NCI-H1092 (cell line): ENCODE measurements at regions not wholly inside any gene's neighbourhood (a gene's known extent, or its start where the extent isn't known, plus 50 kb on each side); places are given as distances from the start of the nearest gene placed in this dataset.

Experiments used
- DNase-seq: peaks from one replicate; lab custom pipeline; 2025; lab: John Stamatoyannopoulos, UW

DNA sequence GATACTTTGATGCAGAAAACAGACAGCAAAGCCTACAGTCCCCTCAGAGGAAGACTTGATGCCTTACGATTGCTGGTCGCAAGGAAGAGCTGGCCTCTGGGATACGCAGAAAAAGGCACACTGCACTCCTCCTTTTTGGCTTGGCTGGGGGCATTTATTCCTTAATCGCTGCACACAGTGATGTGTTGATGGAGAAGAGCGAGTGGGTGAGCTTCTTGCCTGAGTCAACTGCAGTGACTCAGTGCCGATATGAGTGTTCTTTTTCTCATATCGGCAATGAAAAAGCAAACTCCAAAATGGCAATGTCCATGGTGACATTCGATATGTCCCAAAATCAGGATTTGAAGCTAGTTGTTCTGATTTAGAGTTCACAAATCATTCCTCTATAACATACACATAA is 794.8 kb downstream of the HACE1 start:
- no peak for DNase-seq

DNA sequence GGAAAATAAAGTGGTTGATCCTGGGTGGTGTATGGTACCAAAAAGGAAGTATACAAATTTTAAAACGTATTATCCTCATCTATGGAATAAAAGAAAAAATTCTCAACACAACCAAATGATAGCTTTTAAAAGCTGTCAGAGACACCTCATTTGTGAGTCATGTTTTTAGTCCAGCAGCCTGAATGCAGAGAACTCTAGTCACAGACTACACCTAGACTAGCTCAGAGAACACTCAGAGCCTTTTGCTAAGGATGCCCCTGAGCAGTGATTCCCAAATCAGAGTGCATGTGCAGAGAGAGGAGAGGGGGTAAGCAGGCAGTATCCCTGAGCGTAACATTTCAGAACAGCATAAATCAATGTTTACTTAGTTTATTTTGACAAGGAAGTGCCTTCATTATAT is 809.3 kb downstream of the HACE1 start:
- DNase-seq: no peak

DNA sequence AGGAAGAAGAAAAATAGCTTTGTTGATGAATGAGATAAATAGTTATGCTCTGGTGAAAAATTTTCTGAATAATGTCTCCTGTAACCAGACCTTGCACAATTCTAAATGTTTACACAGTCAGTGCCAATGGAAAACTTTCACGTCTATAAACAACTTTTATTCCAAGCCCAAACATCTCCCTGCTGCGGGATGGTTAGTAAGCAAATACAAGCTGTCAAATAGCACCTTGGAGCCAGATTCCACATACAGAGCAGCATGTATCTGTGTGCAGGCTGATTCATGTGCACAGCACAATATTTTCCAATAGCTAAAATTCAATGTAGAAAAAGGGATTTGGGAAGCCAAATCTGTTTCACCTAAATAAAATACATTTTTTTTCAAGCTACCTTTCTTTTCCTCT is 813.3 kb downstream of the HACE1 start:
- no peak for DNase-seq

DNA sequence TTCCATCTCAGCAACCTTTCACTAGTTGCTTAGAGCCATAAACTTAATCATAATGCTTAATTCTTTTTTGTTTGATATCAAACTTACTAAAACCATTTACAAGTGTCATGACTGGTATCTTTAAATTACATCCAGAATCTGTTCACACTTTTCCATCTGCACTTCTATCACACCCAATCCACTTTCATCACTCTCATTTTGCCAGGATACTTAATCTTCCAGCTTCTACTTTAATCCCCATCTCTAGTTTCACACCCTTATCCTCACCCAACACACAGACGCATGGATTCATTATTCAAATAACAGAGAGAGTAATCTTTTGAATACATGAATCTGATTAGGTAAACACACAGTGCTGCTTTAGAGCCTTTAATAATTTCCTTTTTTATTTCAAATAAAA is 828.4 kb downstream of the HACE1 start:
- DNase-seq: no peak

DNA sequence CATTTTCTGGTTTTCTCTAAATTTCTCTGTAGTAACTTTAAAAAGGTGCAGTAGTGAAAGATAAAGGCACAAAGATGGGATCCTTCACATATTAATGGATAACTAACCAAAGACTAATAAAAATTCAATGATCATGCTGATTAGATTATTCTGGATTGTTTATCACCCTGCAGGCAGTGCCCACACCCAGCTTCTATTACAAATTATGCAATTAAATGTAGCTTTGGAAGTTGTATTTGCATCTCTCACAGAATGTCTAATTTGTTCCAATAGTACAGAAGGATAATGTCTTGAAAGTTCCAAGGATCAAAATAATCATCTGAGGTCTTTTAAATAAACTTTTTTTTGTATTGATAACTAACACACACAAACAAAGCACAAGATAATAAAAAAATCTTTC is 837.6 kb downstream of the HACE1 start:
- no peak for DNase-seq

DNA sequence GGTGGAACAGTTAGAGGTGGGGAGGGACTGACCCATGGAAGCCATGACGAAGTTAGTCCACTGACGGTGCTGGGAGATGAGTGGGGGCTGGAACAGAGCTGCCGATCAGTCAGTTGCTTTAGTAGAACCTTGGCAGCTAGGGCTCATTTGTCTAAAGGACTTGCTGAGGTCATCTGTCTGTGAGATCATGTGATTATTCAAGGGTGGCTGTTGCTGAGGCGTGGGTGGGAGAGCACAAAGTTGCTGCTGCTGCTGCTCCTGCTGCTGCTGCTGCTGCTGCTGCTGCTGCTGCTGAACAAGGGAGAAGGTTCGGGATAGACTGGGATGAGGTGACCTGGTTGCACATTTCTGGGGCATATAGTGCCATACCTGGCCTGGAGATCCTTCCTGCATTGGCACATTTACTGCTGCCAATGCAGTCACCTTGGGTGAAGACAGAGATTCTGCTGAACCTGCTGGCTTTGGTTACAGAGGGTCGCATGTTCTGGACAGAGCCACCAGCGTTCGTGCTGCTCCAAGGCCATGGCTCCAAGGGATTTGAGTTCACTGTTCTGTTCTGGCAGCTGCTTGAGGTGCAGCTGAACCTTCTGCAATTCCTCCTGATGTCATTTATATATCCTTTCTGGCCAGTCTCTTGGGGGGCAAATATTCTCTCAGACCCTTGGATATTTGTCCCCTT is 840.5 kb downstream of the HACE1 start:
- DNase-seq: no peak

DNA sequence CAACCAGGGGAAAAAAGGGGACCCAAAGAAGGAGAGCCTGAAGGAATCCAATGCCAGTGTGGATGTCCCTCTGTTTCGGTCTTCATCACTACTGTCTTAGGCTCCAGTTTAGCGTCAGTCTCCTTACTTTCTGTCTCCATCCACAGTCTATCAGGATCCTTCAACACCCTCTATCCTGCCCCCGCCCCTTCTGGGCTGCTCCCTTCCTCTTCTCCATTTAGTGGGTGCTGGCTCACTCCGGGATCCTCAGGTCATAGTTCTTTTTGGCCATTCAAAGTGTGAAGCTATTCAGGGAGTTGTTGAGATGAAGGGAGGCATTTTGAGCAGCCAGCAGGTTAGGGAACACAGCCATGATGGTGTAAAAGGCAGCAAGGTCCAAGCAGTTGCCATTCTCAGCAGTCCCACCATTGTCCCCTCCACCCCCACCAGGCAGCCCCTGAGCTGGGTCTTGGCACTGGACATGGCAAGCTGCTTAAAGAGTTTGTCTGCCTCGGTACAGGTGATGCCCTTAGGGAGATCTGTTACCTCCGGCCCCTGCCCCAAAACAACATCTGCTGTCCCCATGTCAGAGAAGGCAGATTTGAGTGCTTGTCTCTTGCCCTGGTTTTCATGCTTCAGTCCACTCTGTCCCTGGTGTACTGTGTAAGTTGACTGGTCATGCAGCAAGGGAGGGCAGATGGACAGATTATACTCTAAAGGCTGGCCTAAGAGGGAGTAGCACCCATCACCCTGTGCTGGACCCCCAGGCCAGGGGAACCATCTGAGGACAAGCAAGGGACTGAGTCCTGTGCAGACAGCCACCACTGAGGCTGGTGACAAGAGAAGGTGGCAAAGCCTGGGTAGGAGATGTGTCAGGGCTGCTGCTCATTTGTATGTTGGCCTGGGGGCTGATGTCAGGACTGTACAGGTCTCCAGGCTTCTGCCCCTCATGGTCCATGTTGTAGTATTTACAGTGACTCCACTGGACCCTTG is 842.0 kb downstream of the HACE1 start:
- DNase-seq: no peak

DNA sequence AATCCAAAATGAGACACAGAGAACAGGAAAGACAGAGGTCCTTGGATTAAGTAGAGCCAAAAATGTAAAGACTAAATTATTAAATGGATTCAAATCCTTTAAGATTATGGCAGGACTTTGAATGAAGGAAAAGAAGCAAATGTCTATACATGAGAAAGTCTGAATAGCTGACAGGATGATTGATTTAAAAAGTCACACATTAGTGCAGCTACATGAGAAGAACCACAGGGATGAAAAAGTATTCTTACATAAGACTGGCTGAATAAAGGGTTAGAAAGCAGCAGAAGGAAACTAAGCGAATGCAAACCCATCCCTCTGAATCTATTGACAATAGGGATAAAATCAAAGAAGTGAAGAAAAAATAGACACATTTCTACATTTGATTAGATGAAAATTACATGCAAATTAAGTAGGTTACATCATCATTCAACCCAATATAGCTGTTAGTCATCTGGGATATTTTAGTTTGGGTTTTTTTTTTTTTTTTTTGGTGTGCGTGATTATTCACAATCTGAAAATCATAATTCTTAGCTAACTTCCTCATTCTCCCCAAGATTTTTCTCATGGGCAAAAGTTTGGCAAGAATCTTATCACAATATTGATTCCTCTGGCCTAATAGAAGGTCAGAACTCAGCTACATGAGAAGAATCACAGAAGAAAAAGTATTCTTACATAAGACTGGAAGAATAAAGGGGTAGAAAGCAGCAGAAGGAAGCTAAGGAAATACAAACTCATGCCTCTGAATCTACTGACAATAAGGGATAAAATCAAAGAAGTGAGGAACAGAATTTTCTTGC is 845.4 kb downstream of the HACE1 start:
- DNase-seq: no peak

DNA sequence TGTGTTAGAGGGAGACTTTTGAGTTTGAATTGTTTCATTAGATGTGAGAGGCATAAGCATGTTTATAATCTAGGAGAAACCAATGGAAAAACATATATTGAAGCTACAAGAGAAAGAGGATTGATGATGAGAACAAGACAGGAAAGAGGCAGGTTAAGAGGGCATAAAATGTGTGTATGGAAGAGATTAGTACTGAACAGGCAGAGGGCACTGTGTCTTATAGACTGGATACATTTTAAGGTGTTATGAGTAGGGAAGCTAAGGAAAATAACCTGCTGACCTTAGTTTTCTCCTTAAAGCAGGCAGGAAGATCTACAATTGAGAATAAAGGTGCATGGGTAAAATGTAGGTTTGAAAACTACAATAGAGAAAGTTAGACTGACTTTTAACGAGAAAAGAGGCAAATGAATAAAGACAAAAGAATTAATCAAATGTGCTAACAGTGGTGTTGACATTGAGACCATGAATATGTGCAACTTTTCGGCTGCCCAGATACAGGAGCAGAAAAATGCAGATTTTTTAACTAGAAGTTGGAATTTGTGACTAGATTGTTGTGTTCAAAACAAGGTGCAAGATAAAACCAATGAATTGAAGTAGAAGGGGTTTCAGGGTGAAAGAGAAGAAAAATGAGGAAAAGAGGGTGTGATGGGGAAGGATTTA is 846.3 kb downstream of the HACE1 start:
- no peak for DNase-seq

DNA sequence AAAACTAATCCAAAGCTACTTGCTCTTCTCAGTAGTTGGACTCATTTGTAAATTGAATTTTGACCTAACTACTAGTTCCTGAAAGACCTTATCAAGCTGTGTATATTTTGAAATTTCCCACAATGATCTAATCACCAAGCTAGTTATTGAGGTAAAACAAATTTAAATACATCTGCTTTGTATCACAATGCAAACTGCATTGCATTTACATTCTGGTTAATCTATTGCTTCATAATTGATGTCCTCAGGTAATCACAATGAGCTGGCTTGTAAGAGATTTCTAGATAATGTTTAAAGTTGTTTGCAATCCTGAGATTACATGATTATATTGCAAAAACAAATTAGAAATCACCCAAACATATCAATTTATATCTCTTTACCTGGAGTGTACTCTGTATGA is 848.8 kb downstream of the HACE1 start:
- no peak for DNase-seq

DNA sequence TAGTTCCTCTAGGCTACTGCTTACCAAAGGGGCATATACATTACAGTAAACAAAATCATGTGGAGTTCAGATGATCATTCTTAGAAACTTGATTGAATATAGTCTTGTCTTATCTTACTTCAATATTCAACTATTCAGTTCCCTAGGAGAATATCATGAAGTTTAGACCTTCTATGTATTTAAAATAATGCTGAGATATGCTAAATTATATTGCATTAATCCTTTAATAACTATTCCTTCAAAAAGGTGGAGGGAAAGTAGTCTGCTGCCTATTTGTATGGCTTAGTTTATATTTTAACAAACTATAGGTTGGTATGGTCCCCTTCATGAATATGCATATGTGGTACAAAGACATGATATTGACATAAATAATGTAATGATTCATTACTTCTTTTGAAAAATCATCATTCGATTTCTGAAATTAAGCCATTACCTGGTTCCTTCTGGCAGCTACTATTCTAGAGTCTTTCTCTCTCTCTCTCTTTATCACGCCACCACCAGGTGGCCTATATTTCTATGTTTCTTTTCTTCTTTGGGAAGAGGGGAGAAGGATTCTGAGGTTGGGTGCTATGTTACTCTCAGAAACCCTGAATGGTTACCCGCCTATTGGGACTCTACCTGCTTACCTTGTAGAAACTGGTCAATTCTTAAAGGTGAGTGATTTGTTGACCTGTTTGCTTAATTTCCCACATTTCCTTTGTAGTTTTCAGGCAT is 855.8 kb downstream of the HACE1 start:
- DNase-seq: no peak

DNA sequence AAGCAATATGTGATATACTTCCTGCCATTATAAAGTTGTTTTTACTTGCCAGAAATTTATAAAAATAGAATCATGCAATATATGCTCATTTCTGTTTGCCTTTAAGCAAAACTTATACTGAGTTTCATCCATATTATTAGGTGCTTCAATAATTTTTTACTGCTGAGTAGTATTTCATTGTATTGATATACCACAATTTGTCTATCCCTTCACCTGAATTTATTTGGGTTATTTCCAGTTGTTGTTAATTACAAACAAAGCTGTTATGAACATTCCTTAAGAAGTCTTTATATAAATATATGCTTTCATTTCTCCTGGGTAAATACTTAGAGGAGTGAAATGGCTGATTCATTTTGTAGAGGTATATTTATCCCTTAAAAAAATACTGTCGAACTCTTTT is 864.1 kb downstream of the HACE1 start:
- no peak for DNase-seq

DNA sequence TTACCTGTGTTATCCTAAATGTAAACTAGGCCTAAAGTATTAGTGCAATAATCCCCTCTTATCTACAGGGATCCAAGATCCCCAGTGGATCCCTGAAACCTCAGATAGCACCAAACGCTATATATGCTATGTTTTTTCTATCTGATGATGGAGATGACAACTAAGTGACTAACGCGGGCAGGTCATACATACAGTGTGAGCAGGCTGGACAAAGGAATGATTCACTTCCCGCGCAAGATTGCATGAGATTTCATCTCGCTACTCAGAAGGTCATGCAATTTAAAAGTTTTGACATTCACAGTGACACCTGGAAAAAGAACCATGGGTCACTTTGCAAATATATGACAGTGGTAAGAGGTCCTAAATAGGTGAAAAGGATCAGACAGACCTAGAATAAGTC is 875.9 kb downstream of the HACE1 start:
- no peak for DNase-seq

DNA sequence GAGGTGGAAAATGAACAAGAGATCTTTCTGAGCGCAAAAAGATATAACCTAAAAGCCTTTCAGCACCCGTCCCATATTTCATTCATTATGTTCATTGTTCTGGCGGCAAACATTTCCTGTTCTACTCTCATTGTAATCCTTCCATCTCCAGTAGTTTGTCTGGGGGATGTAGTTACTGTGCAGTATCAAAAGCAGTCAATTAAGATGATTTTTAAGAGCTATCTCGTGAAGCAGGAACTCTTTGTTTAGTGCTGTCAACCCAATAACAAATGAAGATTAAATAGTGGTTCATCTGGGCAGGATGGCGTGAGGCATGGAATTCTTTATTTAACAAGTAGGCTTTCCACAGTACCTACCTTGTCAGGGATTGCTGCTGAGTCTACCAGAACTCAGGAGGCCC is 876.7 kb downstream of the HACE1 start:
- DNase-seq: no peak

DNA sequence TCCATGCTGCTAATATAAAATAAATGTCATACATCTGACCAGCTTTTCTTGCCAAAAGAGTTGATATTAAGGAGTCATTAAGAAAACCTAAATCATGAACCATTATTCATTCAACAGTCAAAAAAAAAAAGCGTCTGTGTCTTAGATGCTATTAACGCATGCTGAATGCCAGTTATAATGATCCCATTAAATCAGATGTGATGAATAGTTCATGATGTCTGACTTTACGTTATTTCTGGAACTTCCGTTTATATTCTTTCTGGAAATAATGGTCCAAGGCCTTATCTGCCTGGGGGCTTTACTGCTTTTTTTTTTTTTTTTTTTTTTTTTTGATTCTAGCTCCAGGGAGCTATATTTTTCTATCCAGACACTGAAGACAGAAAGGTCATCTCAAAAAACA is 877.1 kb downstream of the HACE1 start:
- DNase-seq: no peak

DNA sequence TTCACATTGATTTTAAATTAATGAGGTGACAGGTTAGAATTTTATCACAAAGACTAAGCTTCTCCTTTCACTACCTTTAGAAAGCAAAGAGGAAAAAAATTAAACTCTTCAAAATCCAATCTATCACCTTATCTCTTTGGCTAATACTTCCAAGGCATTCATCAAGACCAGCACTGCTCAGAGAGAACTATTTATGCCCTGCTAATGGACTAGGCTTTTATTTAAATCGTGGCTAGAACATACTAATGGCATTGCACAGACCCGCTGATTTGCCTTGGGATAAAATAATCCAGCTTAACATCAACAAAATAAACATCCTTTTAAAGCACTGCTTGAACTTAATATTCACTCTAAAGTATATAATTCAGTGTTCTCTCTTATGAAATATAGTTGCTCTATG is 880.4 kb downstream of the HACE1 start:
- no peak for DNase-seq

DNA sequence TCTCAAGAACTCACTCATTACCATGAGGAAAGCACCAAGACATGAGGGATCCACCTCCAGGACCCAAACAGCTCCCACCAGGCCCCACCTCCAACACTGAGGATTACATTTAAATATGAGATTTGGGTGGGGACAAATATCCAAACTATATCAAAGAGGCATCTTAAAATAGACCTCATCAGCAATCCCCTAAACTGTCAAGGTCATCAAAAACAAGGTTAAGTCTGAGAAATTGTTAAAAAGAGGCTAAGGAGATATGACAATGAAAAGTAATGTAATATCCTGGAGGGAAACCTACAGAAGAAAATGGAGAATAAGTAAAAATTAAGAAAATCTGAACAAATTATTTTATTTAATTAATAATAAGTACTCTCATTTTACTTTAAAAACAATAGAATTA is 922.3 kb downstream of the HACE1 start:
- no peak for DNase-seq

DNA sequence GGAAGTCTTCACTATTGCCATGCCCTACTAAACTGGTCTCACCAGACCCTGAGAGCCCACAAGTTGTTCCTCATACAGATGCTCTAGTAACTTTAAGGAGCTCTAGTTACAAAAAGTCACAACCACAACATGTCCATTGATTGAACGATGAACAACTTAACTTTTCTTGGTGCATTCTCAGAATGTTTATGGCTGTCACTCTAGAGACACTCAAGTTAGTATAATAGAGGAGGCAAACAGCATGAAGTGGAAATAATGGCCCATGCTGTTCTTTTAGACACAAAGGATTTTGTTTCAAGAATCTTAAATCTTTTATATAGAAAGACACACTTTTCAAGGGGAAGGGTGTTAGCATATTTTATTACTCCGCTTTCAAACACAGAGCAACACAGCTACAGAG is 934.4 kb downstream of the HACE1 start:
- no peak for DNase-seq

DNA sequence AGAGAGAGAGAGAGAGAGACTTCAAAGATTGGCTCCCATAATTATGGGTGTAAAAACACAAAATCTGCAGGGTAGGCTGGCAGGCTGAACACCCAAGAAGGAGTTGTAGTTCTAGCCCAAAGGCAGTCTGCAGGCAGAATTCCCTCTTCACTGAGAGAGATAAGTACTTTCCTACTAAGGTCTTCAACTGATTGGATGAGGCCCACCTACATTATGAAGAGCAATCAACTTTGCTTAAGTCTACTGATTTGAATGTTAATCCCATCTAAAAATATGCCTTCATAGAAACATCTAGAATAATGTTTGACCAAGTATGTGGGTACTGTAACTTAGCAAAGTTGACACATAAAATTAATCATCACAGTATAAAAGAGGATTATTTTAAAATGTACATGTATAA is 949.7 kb downstream of the HACE1 start:
- DNase-seq: no peak

DNA sequence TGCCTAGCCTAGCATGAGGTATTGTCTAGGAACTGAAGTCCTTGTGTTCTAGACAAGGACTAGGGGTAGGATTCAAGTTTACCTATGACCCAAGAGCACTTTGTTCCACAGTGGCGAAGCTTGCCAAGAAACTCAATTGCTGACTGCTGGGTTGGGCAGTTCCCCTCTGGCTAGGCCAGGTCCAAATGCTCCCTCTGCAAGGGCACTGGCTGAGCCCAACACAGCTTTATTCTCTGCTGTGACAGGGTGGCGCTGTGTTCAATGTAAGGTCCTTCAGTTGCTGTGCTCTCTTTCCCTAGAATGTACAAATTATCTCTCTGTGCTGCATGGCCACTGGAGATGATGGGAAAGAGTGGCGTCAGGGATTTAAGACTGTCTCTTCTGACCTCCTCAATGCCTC is 950.8 kb downstream of the HACE1 start:
- no peak for DNase-seq

DNA sequence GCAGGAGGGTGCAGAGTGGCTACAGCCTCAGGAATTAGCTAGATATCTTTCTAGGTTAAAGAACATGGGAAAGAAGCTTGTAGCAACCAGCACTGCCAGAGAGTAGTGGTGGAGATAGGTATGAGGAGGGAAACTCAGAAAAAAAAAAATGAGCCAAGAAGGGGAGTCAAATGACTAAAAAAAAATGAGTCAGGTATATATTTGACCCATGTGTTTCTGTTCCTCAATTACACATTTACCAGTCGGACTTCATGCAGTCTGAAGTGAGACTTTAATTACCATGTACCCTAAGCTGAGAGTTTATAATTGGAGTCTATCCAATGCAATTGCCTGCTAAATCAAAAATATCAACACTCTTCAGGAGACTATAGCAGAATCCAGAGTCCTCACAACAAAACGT is 964.6 kb downstream of the HACE1 start:
- DNase-seq: no peak
